Tibial nerve (tissue), 4 donors: ENCODE measurements at regions not wholly inside any gene's neighbourhood (a gene's known extent, or its start where the extent isn't known, plus 50 kb on each side); places are given as distances from the start of the nearest gene placed in this dataset.

Source experiments
- EP300 ChIP-seq, 2 donors: sonication (generic); formaldehyde crosslinking; IDR thresholded peaks; one replicate each; pipeline ENCODE4 v1.6.1; 2017; ENCODE audit warnings: antibody characterized with exemption in 2 of 2, mild to moderate bottlenecking in 1 of 2
- TF ChIP-seq, protein P1 (sequence below), 5 experiments: fragments of 200-600 bp in 3 of 5; fragments of 450-650 bp in 2 of 5; sonication (generic) in 3 of 5; IDR thresholded peaks; one replicate each; pipeline ENCODE4 v1.5.1; 2016 to 2019; ENCODE audit warnings: antibody characterized with exemption in 5 of 5, mild to moderate bottlenecking in 3 of 5, moderate library complexity in 2 of 5

GRCh38 chr10:121168545-121169216, 317.5 kb downstream of the WDR11 start:
- TF ChIP-seq, protein P1, sequence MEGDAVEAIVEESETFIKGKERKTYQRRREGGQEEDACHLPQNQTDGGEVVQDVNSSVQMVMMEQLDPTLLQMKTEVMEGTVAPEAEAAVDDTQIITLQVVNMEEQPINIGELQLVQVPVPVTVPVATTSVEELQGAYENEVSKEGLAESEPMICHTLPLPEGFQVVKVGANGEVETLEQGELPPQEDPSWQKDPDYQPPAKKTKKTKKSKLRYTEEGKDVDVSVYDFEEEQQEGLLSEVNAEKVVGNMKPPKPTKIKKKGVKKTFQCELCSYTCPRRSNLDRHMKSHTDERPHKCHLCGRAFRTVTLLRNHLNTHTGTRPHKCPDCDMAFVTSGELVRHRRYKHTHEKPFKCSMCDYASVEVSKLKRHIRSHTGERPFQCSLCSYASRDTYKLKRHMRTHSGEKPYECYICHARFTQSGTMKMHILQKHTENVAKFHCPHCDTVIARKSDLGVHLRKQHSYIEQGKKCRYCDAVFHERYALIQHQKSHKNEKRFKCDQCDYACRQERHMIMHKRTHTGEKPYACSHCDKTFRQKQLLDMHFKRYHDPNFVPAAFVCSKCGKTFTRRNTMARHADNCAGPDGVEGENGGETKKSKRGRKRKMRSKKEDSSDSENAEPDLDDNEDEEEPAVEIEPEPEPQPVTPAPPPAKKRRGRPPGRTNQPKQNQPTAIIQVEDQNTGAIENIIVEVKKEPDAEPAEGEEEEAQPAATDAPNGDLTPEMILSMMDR (IDR thresholded peaks at IDR 0.05) = no peak
- TF ChIP-seq EP300 (IDR thresholded peaks at IDR 0.05) = no peak
